Spleen (tissue), 11 donors: ENCODE measurements at regions not wholly inside any gene's neighbourhood (a gene's known extent, or its start where the extent isn't known, plus 50 kb on each side); places are given as distances from the start of the nearest gene placed in this dataset.
"Not testable (repeated sequence)": the region's sequence is repeated elsewhere in the genome, so short reads cannot be mapped to it uniquely, and the experiment has no call there.

Experiments
- DNase-seq: peaks from one replicate; pipeline ENCODE4 v3.0.0-alpha.2; 2020
- H3K27ac ChIP-seq, 8 donors: fragments of 200-600 bp; sonication (generic) in 7 of 8; 1 replicate in 4 of 8; 2 replicates in 4 of 8; pipeline versions ENCODE4 v1.5.0 to v1.8.0; 2016 to 2021; ENCODE audit warnings: inconsistent platforms in 4 of 8, mild to moderate bottlenecking in 4 of 8, moderate library complexity in 1 of 8
- H3K27me3 ChIP-seq, 7 donors: fragments of 200-600 bp; sonication (generic) in 6 of 7; replicated peaks in 1 of 7; 1 replicate in 4 of 7; 2 replicates in 3 of 7; pipeline versions ENCODE4 v1.5.0 to v1.8.0; 2016 to 2021; ENCODE audit warnings: inconsistent platforms in 3 of 7, mild to moderate bottlenecking in 1 of 7
- H3K36me3 ChIP-seq, 6 donors: fragments of 200-600 bp; sonication (generic) in 5 of 6; 1 replicate in 4 of 6; 2 replicates in 2 of 6; pipeline versions ENCODE4 v1.5.0 to v1.8.0; 2016 to 2021; ENCODE audit warnings: inconsistent platforms in 2 of 6
- H3K4me1 ChIP-seq, 6 donors: fragments of 200-600 bp; sonication (generic) in 5 of 6; 1 replicate in 3 of 6; 2 replicates in 3 of 6; pipeline versions ENCODE4 v1.5.0 to v1.8.0; 2016 to 2021; ENCODE audit warnings: inconsistent platforms in 3 of 6
- H3K4me3 ChIP-seq, 8 donors: fragments of 200-600 bp; sonication (generic) in 7 of 8; 1 replicate in 4 of 8; 2 replicates in 4 of 8; pipeline versions ENCODE4 v1.5.0 to v1.8.0; 2016 to 2021; ENCODE audit warnings: inconsistent platforms in 4 of 8, mild to moderate bottlenecking in 4 of 8, moderate library complexity in 2 of 8
- H3K9me3 ChIP-seq, 8 donors: fragments of 200-600 bp; sonication (generic) in 7 of 8; 1 replicate in 4 of 8; 2 replicates in 4 of 8; pipeline versions ENCODE4 v1.5.0 to v1.8.0; 2016 to 2021; ENCODE audit warnings: inconsistent platforms in 4 of 8
- POLR2A ChIP-seq, 3 donors: fragments of 450-650 bp; IDR thresholded peaks; one replicate each; pipeline ENCODE4 v1.5.1; 2017; ENCODE audit warnings: antibody characterized with exemption in 3 of 3, mild to moderate bottlenecking in 1 of 3
- POLR2AphosphoS5 ChIP-seq, 3 donors: sonication (generic); formaldehyde crosslinking; IDR thresholded peaks; one replicate each; pipeline ENCODE4 v1.5.1; 2017; ENCODE audit warnings: antibody characterized with exemption in 3 of 3
- WGBS, 5 donors: extraction: QIAGEN DNeasy Blood & Tissue Kit in 3 of 5; methylation state at CpG; one replicate each; pipeline versions ENCODE4 v1.1.5 to v1.1.7; 2013 to 2018; 5-methylcytosine and 5-hydroxymethylcytosine counted together
- intact Hi-C: fragments of 100-400 bp; cut with DNase I; formaldehyde crosslinking; loops from one replicate; pipeline ENCODE4 v1.15.0; 2023; ENCODE audit warnings: low total_unique reads
- TF ChIP-seq, protein P1 (sequence below), 11 experiments: fragments of 200-600 bp in 7 of 11; fragments of 450-650 bp in 4 of 11; sonication (generic) in 4 of 11; IDR thresholded peaks in 8 of 11; conservative IDR thresholded peaks in 3 of 11; 1 replicate in 7 of 11; 2 replicates in 4 of 11; pipeline versions ENCODE4 v1.4.0 to v1.8.0; 2016 to 2021; ENCODE audit warnings: antibody characterized with exemption in 11 of 11, inconsistent platforms in 4 of 11, mild to moderate bottlenecking in 1 of 11
- donor health status: healthy with polysubstance abuse.
- donor health status: DM: no; HTN: no; CAD: no; lungs with moderate emphysema.
- donor health status: DM: no; HTN: no; CAD: no.
- donor health status: Bipolar disorder and iron deficiency.
- donor health status: healthy.
- donor health status: DM: no; HTN: no; CAD: no.
- donor health status: DM: yes; HTN: yes; CAD: no.

DNA sequence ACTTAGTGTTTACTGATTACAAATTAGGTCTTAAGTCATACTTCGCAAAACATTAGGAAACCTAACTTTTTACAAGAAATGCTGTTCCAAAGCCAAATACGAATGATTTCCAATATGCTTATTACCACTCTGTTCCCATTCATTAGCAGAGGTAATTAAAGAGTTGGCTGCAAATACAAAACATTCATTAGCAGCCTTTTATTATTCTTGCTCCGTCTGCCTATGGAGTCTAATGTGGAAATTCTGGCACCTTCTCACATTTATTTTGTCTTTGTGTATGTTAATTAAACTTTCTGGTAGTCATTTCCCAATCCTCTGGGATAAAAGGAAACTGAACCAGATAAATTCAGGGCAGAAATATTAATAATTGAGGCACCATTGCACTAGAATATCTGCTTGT, 689.0 kb downstream of the PLOD2 start:
- intact Hi-C loops = no loop called here
- no peaks in the 10 kb centered on the region for H3K27me3 ChIP-seq

DNA sequence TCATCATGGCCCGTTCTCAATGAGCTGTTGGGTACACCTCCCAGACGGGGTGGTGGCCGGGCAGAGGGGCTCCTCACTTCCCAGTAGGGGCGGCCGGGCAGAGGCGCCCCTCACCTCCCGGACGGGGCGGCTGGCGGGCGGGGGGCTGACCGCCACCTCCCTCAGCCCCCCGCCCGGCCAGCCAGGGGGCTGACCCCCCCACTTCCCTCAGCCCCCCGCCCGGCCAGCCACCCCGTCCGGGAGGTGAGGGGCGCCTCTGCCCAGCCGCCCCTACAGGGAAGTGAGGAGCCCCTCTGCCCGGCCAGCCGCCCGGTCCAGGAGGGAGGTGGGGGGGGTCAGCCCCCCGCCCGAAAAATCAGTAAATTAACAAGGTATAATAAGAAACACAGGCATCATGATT, 678.2 kb downstream of the PLOD2 start:
- H3K27ac ChIP-seq, H3K4me3 ChIP-seq, H3K4me1 ChIP-seq, H3K9me3 ChIP-seq, H3K27me3 ChIP-seq, intact Hi-C loops, H3K36me3 ChIP-seq, DNase-seq: not testable (repeated sequence)
- 94 to 100% (median 95%) methylated on average over 5 to 17 of the region's 25 CpGs for WGBS, 5 donors

More for the DNA sequence above, 689.0 kb downstream of the PLOD2 start:
- H3K36me3 ChIP-seq = no peaks in the 10 kb centered on the region
- H3K9me3 ChIP-seq = peaks cover 0 to 10% (median 5%) of the 10 kb centered on the region in 8 donors
- no peak for DNase-seq
- TF ChIP-seq POLR2A (IDR thresholded peaks at IDR 0.05) (no peak), POLR2AphosphoS5 (IDR thresholded peaks at IDR 0.05) (no peak)
- TF ChIP-seq, protein P1, sequence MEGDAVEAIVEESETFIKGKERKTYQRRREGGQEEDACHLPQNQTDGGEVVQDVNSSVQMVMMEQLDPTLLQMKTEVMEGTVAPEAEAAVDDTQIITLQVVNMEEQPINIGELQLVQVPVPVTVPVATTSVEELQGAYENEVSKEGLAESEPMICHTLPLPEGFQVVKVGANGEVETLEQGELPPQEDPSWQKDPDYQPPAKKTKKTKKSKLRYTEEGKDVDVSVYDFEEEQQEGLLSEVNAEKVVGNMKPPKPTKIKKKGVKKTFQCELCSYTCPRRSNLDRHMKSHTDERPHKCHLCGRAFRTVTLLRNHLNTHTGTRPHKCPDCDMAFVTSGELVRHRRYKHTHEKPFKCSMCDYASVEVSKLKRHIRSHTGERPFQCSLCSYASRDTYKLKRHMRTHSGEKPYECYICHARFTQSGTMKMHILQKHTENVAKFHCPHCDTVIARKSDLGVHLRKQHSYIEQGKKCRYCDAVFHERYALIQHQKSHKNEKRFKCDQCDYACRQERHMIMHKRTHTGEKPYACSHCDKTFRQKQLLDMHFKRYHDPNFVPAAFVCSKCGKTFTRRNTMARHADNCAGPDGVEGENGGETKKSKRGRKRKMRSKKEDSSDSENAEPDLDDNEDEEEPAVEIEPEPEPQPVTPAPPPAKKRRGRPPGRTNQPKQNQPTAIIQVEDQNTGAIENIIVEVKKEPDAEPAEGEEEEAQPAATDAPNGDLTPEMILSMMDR (IDR thresholded peaks at IDR 0.05 in 8 of 11, conservative IDR thresholded peaks at IDR 0.05 in 3 of 11) = no peak
- H3K27ac ChIP-seq = no peak overlapping the region
- H3K4me1 ChIP-seq = no peaks in the 10 kb centered on the region
- no peak overlapping the region for H3K4me3 ChIP-seq
- WGBS, 5 donors = 85 to 90% (median 89%) methylated on average over 3 of the region's 3 CpGs

DNA sequence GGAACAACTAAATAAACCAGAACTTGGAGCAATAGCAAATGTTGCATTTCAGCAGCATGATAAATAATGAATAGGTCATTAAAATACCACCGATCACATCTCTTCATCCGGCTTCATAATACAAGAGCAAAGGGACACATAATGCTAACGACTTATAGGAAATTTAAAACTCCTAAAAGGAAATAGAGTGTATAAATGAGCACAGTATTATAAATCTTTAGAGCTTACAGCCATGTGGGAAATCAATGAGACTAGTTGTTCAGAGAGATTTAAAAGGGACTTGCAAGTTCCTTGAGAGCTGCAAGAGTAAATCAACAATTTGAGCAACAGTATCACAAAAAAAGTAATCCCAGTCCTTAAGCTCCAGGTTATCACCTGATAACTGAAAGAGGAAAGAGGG, 677.0 kb downstream of the PLOD2 start:
- H3K27ac ChIP-seq = no peak overlapping the region
- H3K4me1 ChIP-seq = no peaks in the 10 kb centered on the region
- TF ChIP-seq POLR2A (IDR thresholded peaks at IDR 0.05) (no peak), POLR2AphosphoS5 (IDR thresholded peaks at IDR 0.05) (no peak)
- TF ChIP-seq, protein P1 (IDR thresholded peaks at IDR 0.05 in 8 of 11, conservative IDR thresholded peaks at IDR 0.05 in 3 of 11) = no peak
- H3K4me3 ChIP-seq = no peak overlapping the region
- intact Hi-C loops = no loop called here
- no peak for DNase-seq
- no peaks in the 10 kb centered on the region for H3K36me3 ChIP-seq
- no peaks in the 10 kb centered on the region for H3K27me3 ChIP-seq
- H3K9me3 ChIP-seq = peaks cover 0 to 8% (median 0%) of the 10 kb centered on the region in 8 donors
- WGBS, 5 donors = 70 to 91% (median 82%) methylated on average over 3 of the region's 3 CpGs

DNA sequence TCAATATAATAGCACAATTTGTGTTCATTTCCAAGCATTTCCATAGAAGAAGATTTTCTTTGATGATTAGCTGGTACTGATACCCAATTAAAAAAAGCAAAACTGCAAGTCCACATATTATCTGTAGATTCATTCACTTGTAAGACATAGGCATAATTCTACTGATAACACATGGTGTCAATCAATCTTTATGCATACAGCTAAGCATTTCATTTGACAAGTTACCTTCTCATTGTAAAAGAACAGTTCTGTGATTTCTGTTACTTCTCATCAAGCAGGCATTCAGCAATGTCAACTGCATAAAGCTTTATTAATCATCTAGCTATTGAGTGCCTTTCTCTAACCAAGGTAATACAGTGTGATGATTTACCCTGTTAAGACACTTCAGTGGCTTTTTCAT, 672.0 kb downstream of the PLOD2 start:
- H3K4me3 ChIP-seq = no peak overlapping the region
- intact Hi-C loops = no loop called here
- H3K4me1 ChIP-seq = no peaks in the 10 kb centered on the region
- H3K27ac ChIP-seq = no peak overlapping the region
- DNase-seq = no peak
- no peaks in the 10 kb centered on the region for H3K27me3 ChIP-seq
- TF ChIP-seq POLR2A (IDR thresholded peaks at IDR 0.05) = no peak
- no peak for TF ChIP-seq POLR2AphosphoS5 (IDR thresholded peaks at IDR 0.05)
- TF ChIP-seq, protein P1 (IDR thresholded peaks at IDR 0.05 in 8 of 11, conservative IDR thresholded peaks at IDR 0.05 in 3 of 11) = no peak
- peaks cover 0 to 5% (median 0%) of the 10 kb centered on the region in 8 donors for H3K9me3 ChIP-seq
- no peaks in the 10 kb centered on the region for H3K36me3 ChIP-seq
